CD4-positive, alpha-beta T cell treated with Interferon alpha-2 for 1 hour (primary cell): ENCODE measurements at regions not wholly inside any gene's neighbourhood (a gene's known extent, or its start where the extent isn't known, plus 50 kb on each side); places are given as distances from the start of the nearest gene placed in this dataset.

Experiments used
- DNase-seq, 2 donors: peaks; one replicate each; pipeline ENCODE4 v3.0.0-alpha.2; 2020 to 2022

GRCh38 chr5:5708367-5708919 lies 286.0 kb downstream of the ICE1 start:
- no peak for DNase-seq

GRCh38 chr5:5705010-5705409 lies 282.5 kb downstream of the ICE1 start:
- no peak for DNase-seq

GRCh38 chr5:5704352-5704751 lies 281.9 kb downstream of the ICE1 start:
- DNase-seq = no peak

GRCh38 chr5:5702934-5703333 lies 280.5 kb downstream of the ICE1 start:
- no peak for DNase-seq

- DNase-seq = no peak
Measured at GRCh38 chr5:5700549-5700948, 278.1 kb downstream of the ICE1 start.

- no peak for DNase-seq
Measured at GRCh38 chr5:5699062-5699461, 276.6 kb downstream of the ICE1 start.

- no peak for DNase-seq
Measured at GRCh38 chr5:5695266-5695665, 272.8 kb downstream of the ICE1 start.

- no peak for DNase-seq
Measured at GRCh38 chr5:5688925-5689310, 266.4 kb downstream of the ICE1 start.

- no peak for DNase-seq
Measured at GRCh38 chr5:5688194-5688924, 265.9 kb downstream of the ICE1 start.

GRCh38 chr5:5687113-5687512 lies 264.6 kb downstream of the ICE1 start:
- no peak for DNase-seq

- no peak for DNase-seq
Measured at GRCh38 chr5:5686356-5686755, 263.9 kb downstream of the ICE1 start.

GRCh38 chr5:5685737-5686136 lies 263.3 kb downstream of the ICE1 start:
- DNase-seq = no peak

GRCh38 chr5:5683174-5683573 lies 260.7 kb downstream of the ICE1 start:
- no peak for DNase-seq

- DNase-seq = no peak
Measured at GRCh38 chr5:5678909-5679308, 256.4 kb downstream of the ICE1 start.

- DNase-seq = no peak
Measured at GRCh38 chr5:5677738-5678137, 255.3 kb downstream of the ICE1 start.

GRCh38 chr5:5676218-5676617 lies 253.7 kb downstream of the ICE1 start:
- no peak for DNase-seq

- DNase-seq = no peak
Measured at GRCh38 chr5:5675511-5675910, 253.0 kb downstream of the ICE1 start.

- DNase-seq = no peak
Measured at GRCh38 chr5:5671823-5672222, 249.3 kb downstream of the ICE1 start.

GRCh38 chr5:5667136-5667554 lies 244.7 kb downstream of the ICE1 start:
- no peak for DNase-seq

- no peak for DNase-seq
Measured at GRCh38 chr5:5666369-5666768, 243.9 kb downstream of the ICE1 start.

- DNase-seq = no peak
Measured at GRCh38 chr5:5666076-5666365, 243.5 kb downstream of the ICE1 start.

- no peak for DNase-seq
Measured at GRCh38 chr5:5665225-5666075, 243.0 kb downstream of the ICE1 start.

- no peak for DNase-seq
Measured at GRCh38 chr5:5658889-5659465, 236.5 kb downstream of the ICE1 start.

- no peak for DNase-seq
Measured at GRCh38 chr5:5658226-5658625, 235.7 kb downstream of the ICE1 start.
